GM23338 (cell line): ENCODE measurements at regions not wholly inside any gene's neighbourhood (a gene's known extent, or its start where the extent isn't known, plus 50 kb on each side); places are given as distances from the start of the nearest gene placed in this dataset.

Experiments used
- CTCF ChIP-seq, 2 experiments: fragments of 200-600 bp in 1 of 2; sonication (generic) in 1 of 2; conservative IDR thresholded peaks; 2 replicates each; pipeline versions ENCODE4 v1.5.1 to v1.6.1; 2016 to 2017; ENCODE audit warnings: antibody characterized with exemption in 2 of 2, low read depth in 2 of 2, mild to moderate bottlenecking in 2 of 2, moderate library complexity in 1 of 2
- EZH2 ChIP-seq: fragments of 200-600 bp; sonication (generic); IDR thresholded peaks from one replicate; pipeline ENCODE4 v1.8.0; 2017; ENCODE audit warnings: antibody characterized with exemption, mild to moderate bottlenecking, low read depth; ENCODE audit not compliant: unreplicated experiment
- EZH2phosphoT487 ChIP-seq: fragments of 200-600 bp; sonication (generic); IDR thresholded peaks from one replicate; pipeline ENCODE4 v1.8.1; 2018; ENCODE audit warnings: antibody characterized with exemption; ENCODE audit not compliant: unreplicated experiment

- no peak for TF ChIP-seq CTCF (conservative IDR thresholded peaks at IDR 0.05; ENCODE audit: low read depth in 2 of 2)
- TF ChIP-seq EZH2: no peak
- no peak for TF ChIP-seq EZH2phosphoT487
These were observed 1021.3 kb downstream of the HACE1 start for GRCh38 chr6:103838457-103838856.
